Gastroesophageal sphincter (tissue), 4 donors: ENCODE measurements at regions not wholly inside any gene's neighbourhood (a gene's known extent, or its start where the extent isn't known, plus 50 kb on each side); places are given as distances from the start of the nearest gene placed in this dataset.

Experiments
- ATAC-seq: fragments of 150-250 bp; one replicate; pipeline ENCODE4 v1.9.1; 2016; ENCODE audit warnings: mild to moderate bottlenecking, moderate library complexity
- H3K27ac ChIP-seq, 4 donors: fragments of 200-600 bp; sonication (generic) in 3 of 4; 1 replicate in 3 of 4; 2 replicates in 1 of 4; pipeline ENCODE4 v1.5.1; 2016 to 2019
- H3K27me3 ChIP-seq: fragments of 200-600 bp; sonication (generic); one replicate; pipeline ENCODE4 v1.5.1; 2019
- H3K36me3 ChIP-seq, 2 donors: fragments of 200-600 bp; sonication (generic); one replicate each; pipeline ENCODE4 v1.5.1; 2019; ENCODE audit warnings: control low read depth in 1 of 2
- H3K4me1 ChIP-seq, 3 donors: fragments of 200-600 bp; sonication (generic); 1 replicate in 2 of 3; 2 replicates in 1 of 3; pipeline ENCODE4 v1.5.1; 2016 to 2019; ENCODE audit warnings: control low read depth in 2 of 3
- H3K4me3 ChIP-seq, 2 donors: fragments of 200-600 bp; sonication (generic); one replicate each; pipeline ENCODE4 v1.5.1; 2019; ENCODE audit warnings: mild to moderate bottlenecking in 1 of 2, moderate library complexity in 1 of 2
- H3K9me3 ChIP-seq, 3 donors: fragments of 200-600 bp; sonication (generic); one replicate each; pipeline ENCODE4 v1.5.1; 2017 to 2019; ENCODE audit warnings: control low read depth in 2 of 3
- CTCF ChIP-seq, 4 experiments: fragments of 200-600 bp in 2 of 4; fragments of 450-650 bp in 2 of 4; sonication (generic) in 1 of 4; IDR thresholded peaks; one replicate each; pipeline ENCODE4 v1.5.1; 2017 to 2019; ENCODE audit warnings: antibody characterized with exemption in 4 of 4, mild to moderate bottlenecking in 2 of 4, moderate library complexity in 2 of 4
- EP300 ChIP-seq: sonication (generic); formaldehyde crosslinking; IDR thresholded peaks from one replicate; pipeline ENCODE4 v1.6.1; 2017; ENCODE audit warnings: antibody characterized with exemption, mild to moderate bottlenecking
- POLR2A ChIP-seq, 2 donors: fragments of 450-650 bp; IDR thresholded peaks; one replicate each; pipeline ENCODE4 v1.6.1; 2017; ENCODE audit warnings: antibody characterized with exemption in 2 of 2, mild to moderate bottlenecking in 2 of 2, moderate library complexity in 1 of 2
- POLR2AphosphoS5 ChIP-seq: sonication (generic); formaldehyde crosslinking; IDR thresholded peaks from one replicate; pipeline ENCODE4 v1.6.1; 2017; ENCODE audit warnings: antibody characterized with exemption
- WGBS, 2 donors: methylation state at CpG; one replicate each; pipeline ENCODE4 v1.1.5; 2018; ENCODE audit warnings: low coverage in 1 of 2; 5-methylcytosine and 5-hydroxymethylcytosine counted together

GRCh38 chr10:14431868-14432267 is 101.1 kb upstream of the FRMD4A start:
- H3K4me1 ChIP-seq, result no peaks in the 10 kb centered on the region
- 61 to 71% methylated on average over 2 to 3 of the region's 4 CpGs for WGBS, 2 donors
- no peak overlapping the region for H3K27ac ChIP-seq
- no peak for ATAC-seq
- no peaks in the 10 kb centered on the region for H3K27me3 ChIP-seq
- H3K36me3 ChIP-seq, result no peaks in the 10 kb centered on the region
- H3K9me3 ChIP-seq, result no peaks in the 10 kb centered on the region
- no peak overlapping the region for H3K4me3 ChIP-seq
- TF ChIP-seq POLR2AphosphoS5 (no peak), CTCF (IDR thresholded peaks at IDR 0.05) (no peak), POLR2A (IDR thresholded peaks at IDR 0.05) (no peak), EP300 (no peak)

- ATAC-seq, result no peak
- WGBS, 2 donors, result 40 to 80% methylated on average over 1 to 5 of the region's 6 CpGs
Measured at GRCh38 chr10:14429043-14429700, 98.4 kb upstream of the FRMD4A start.

GRCh38 chr10:14425034-14425433 is 94.3 kb upstream of the FRMD4A start:
- 75 to 76% methylated on average over 1 of the region's 1 CpG for WGBS, 2 donors
- Histone ChIP-seq H3K36me3 (no peaks in the 10 kb centered on the region), H3K9me3 (no peaks in the 10 kb centered on the region), H3K27me3 (no peaks in the 10 kb centered on the region), H3K27ac (no peak overlapping the region), H3K4me3 (no peak overlapping the region), H3K4me1 (peaks cover 0 to 9% (median 0%) of the 10 kb centered on the region in 3 donors)
- no peak for ATAC-seq
- TF ChIP-seq EP300 (no peak), POLR2AphosphoS5 (no peak), POLR2A (IDR thresholded peaks at IDR 0.05) (no peak), CTCF (IDR thresholded peaks at IDR 0.05) (no peak)

More at GRCh38 chr10:14429043-14429700, 98.4 kb upstream of the FRMD4A start:
- Histone ChIP-seq H3K27me3 (no peaks in the 10 kb centered on the region), H3K4me3 (no peak overlapping the region), H3K27ac (no peak overlapping the region), H3K9me3 (no peaks in the 10 kb centered on the region), H3K4me1 (peaks cover 0 to 9% (median 0%) of the 10 kb centered on the region in 3 donors), H3K36me3 (no peaks in the 10 kb centered on the region)
- no peak for TF ChIP-seq POLR2A (IDR thresholded peaks at IDR 0.05)
- TF ChIP-seq EP300, result no peak

GRCh38 chr10:14423111-14423744 is 92.5 kb upstream of the FRMD4A start:
- peaks cover 0 to 9% (median 0%) of the 10 kb centered on the region in 3 donors for H3K4me1 ChIP-seq
- WGBS, 2 donors, result 40 to 67% methylated on average over 3 to 6 of the region's 6 CpGs
- no peak for TF ChIP-seq POLR2A (IDR thresholded peaks at IDR 0.05)
- no peak for TF ChIP-seq EP300
- TF ChIP-seq POLR2AphosphoS5, result no peak
- TF ChIP-seq CTCF (IDR thresholded peaks at IDR 0.05), result no peak

GRCh38 chr10:14422431-14422830 is 91.7 kb upstream of the FRMD4A start:
- no peaks in the 10 kb centered on the region for H3K27me3 ChIP-seq
- H3K36me3 ChIP-seq, result no peaks in the 10 kb centered on the region
- 86 to 92% methylated on average over 1 to 2 of the region's 2 CpGs for WGBS, 2 donors
- TF ChIP-seq POLR2AphosphoS5, result no peak
- no peak for TF ChIP-seq EP300
- TF ChIP-seq POLR2A (IDR thresholded peaks at IDR 0.05), result no peak
- no peak for TF ChIP-seq CTCF (IDR thresholded peaks at IDR 0.05)
- peaks cover 0 to 9% (median 0%) of the 10 kb centered on the region in 3 donors for H3K4me1 ChIP-seq
- H3K27ac ChIP-seq, result no peak overlapping the region
- no peaks in the 10 kb centered on the region for H3K9me3 ChIP-seq
- no peak for ATAC-seq
- H3K4me3 ChIP-seq, result no peak overlapping the region

More at GRCh38 chr10:14423111-14423744, 92.5 kb upstream of the FRMD4A start:
- ATAC-seq, result no peak
- no peak overlapping the region for H3K4me3 ChIP-seq
- no peaks in the 10 kb centered on the region for H3K36me3 ChIP-seq
- H3K27me3 ChIP-seq, result no peaks in the 10 kb centered on the region
- H3K9me3 ChIP-seq, result no peaks in the 10 kb centered on the region
- H3K27ac ChIP-seq, result no peak overlapping the region
